C4-2B (cell line): ENCODE measurements at regions not wholly inside any gene's neighbourhood (a gene's known extent, or its start where the extent isn't known, plus 50 kb on each side); places are given as distances from the start of the nearest gene placed in this dataset.

Source experiments
- ZFX ChIP-seq: fragments of 450-650 bp; IDR thresholded peaks from 2 replicates; pipeline ENCODE4 v1.6.1; 2017
- TF ChIP-seq, protein P1 (sequence below): fragments of 450-650 bp; conservative IDR thresholded peaks from 2 replicates; pipeline ENCODE4 v1.5.1; 2017; ENCODE audit warnings: mild to moderate bottlenecking

- TF ChIP-seq, protein P1, sequence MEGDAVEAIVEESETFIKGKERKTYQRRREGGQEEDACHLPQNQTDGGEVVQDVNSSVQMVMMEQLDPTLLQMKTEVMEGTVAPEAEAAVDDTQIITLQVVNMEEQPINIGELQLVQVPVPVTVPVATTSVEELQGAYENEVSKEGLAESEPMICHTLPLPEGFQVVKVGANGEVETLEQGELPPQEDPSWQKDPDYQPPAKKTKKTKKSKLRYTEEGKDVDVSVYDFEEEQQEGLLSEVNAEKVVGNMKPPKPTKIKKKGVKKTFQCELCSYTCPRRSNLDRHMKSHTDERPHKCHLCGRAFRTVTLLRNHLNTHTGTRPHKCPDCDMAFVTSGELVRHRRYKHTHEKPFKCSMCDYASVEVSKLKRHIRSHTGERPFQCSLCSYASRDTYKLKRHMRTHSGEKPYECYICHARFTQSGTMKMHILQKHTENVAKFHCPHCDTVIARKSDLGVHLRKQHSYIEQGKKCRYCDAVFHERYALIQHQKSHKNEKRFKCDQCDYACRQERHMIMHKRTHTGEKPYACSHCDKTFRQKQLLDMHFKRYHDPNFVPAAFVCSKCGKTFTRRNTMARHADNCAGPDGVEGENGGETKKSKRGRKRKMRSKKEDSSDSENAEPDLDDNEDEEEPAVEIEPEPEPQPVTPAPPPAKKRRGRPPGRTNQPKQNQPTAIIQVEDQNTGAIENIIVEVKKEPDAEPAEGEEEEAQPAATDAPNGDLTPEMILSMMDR = no peak
- TF ChIP-seq ZFX = no peak
These were observed 123.2 kb downstream of the TMEM17 start for GRCh38 chr2:62382757-62383156.
